ENCODE measurements at regions not wholly inside any gene's neighbourhood (a gene's known extent, or its start where the extent isn't known, plus 50 kb on each side); places are given as distances from the start of the nearest gene placed in this dataset.

DNA sequence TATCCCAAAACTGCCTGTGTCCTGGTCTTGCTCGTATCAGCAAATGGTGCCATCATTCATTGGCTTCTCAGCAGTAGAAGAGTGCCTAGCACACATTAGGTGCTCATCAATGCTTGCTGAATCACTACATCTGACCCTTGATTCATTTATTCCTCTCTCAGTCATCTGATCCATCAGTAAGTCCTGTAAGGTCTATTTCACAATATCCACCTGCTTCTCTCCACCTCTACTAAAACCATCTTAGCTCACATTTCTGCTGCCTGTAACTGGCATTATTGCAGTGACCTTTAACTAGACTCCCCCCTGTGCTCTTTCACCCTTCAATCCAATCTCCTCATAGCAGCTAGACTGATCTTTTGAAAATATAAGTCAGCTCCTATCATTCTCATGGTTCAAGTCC, 387.6 kb upstream of the SPRED2 start:
- H3K27ac ChIP-seq (ENCODE audit: insufficient read depth, low read length): no peak overlapping the region
- no peak overlapping the region for H4K91ac ChIP-seq (ENCODE audit: insufficient read depth, low read depth, low read length)
- H2BK120ac ChIP-seq (ENCODE audit: low read depth, low read length): no peak overlapping the region
- H3K9me3 ChIP-seq (ENCODE audit: control insufficient read depth, insufficient read depth, low read length): no peaks in the 10 kb centered on the region
- no peaks in the 10 kb centered on the region for H3K36me3 ChIP-seq (ENCODE audit: control insufficient read depth, insufficient read depth, low read length)
- dilution Hi-C loops (cut with HindIII; ENCODE audit: low sequenced_read_pairs, unreplicated experiment) (no loop called here), intact Hi-C loops (cut with micrococcal nuclease) (no loop called here), in situ Hi-C loops (cut with MboI; ENCODE audit: low sequenced_read_pairs) (no loop called here)
- no peak overlapping the region for H3K14ac ChIP-seq (replicated peaks; ENCODE audit: low read depth, low read length)
- no peak overlapping the region for H3K4me3 ChIP-seq (ENCODE audit: insufficient read depth, low read depth, low read length)
- H4K8ac ChIP-seq (ENCODE audit: low read depth in 2 of 2, low read length in 2 of 2): no peak overlapping the region
- no peak overlapping the region for H3K9ac ChIP-seq (ENCODE audit: low read depth, low read length)
- H2BK20ac ChIP-seq (ENCODE audit: low read depth, low read length): no peak overlapping the region
- no TSS peak for BruUV-seq (replicated peaks)
- H3K4me2 ChIP-seq (ENCODE audit: low read depth, low read length): no peak overlapping the region
- no peak overlapping the region for H2AK9ac ChIP-seq (replicated peaks; ENCODE audit: low read depth, low read length, poor library complexity)
- H4K20me1 ChIP-seq (ENCODE audit: insufficient read depth, low read length): no peaks in the 10 kb centered on the region
- no peaks in the 10 kb centered on the region for H3K79me1 ChIP-seq (ENCODE audit: low read depth in 1 of 2, low read length in 2 of 2)
- H3K18ac ChIP-seq (ENCODE audit: low read depth, low read length): no peak overlapping the region
- no peak overlapping the region for H4K5ac ChIP-seq (ENCODE audit: low read depth, low read length)
- WGBS, 2 experiments (ENCODE audit: extremely low coverage in 2 of 2, insufficient read length in 1 of 2): 0% methylated on average over 1 of the region's 1 CpG; no CpG with 5 or more reads in 1 of the 2 experiments
- H2AK5ac ChIP-seq (ENCODE audit: low read depth, low read length): no peak overlapping the region
- DNase-seq (no peak), ATAC-seq (ENCODE audit: low read depth) (no peak)
- TF ChIP-seq CEBPB (IDR thresholded peaks at IDR 0.05; ENCODE audit: low read depth, low read length) (peak; percentile 12; the same call in 1 of the 2 replicates), BHLHE40 (IDR thresholded peaks at IDR 0.05; ENCODE audit: low read depth, low read length) (no peak)
- ChIA-PET CTCF (no interaction called here), POLR2A (ENCODE audit: unreplicated experiment) (no interaction called here)
- no peaks in the 10 kb centered on the region; the same call in 1 of the 2 replicates for H3K27me3 ChIP-seq (ENCODE audit: control insufficient read depth, insufficient read depth, low read length)
- no peak overlapping the region for H3K4ac ChIP-seq (ENCODE audit: low read depth, low read length)
- no peaks in the 10 kb centered on the region for H3K9me1 ChIP-seq (ENCODE audit: insufficient read depth, low read length)
- H3K23ac ChIP-seq (ENCODE audit: low read depth, low read length): no peak overlapping the region
- no peak overlapping the region for H3K56ac ChIP-seq (ENCODE audit: extremely low read depth, insufficient read depth, low read length)
- no peaks in the 10 kb centered on the region for H3K4me1 ChIP-seq (ENCODE audit: control insufficient read depth, insufficient read depth, low read length)
- no peak overlapping the region for H2BK5ac ChIP-seq (ENCODE audit: low read depth, low read length, poor library complexity, severe bottlenecking)
- no peak overlapping the region for H2BK15ac ChIP-seq (ENCODE audit: low read depth, low read length)
- H2AFZ ChIP-seq (replicated peaks; ENCODE audit: low read length, poor library complexity): no peak overlapping the region

Data from IMR-90 (cell line).